H9 (cell line): ENCODE measurements at regions not wholly inside any gene's neighbourhood (a gene's known extent, or its start where the extent isn't known, plus 50 kb on each side); places are given as distances from the start of the nearest gene placed in this dataset.

Source experiments
- DNase-seq: peaks from one replicate; pipeline ENCODE4 v3.0.0-alpha.2; 2017
- H2AFZ ChIP-seq: one replicate; pipeline ENCODE4 v1.6.1; 2013; ENCODE audit warnings: mild to moderate bottlenecking, low read length, control low read depth, moderate library complexity
- H2AK5ac ChIP-seq: 2 replicates; pipeline ENCODE4 v1.6.1; 2013; ENCODE audit warnings: low read length, control low read depth, mixed read lengths; ENCODE audit not compliant: insufficient read length
- H2BK120ac ChIP-seq: one replicate; pipeline ENCODE4 v1.6.1; 2013; ENCODE audit warnings: low read depth, mild to moderate bottlenecking, low read length, control low read depth, inconsistent platforms; ENCODE audit not compliant: poor library complexity, severe bottlenecking
- H2BK12ac ChIP-seq: 2 replicates; pipeline ENCODE4 v1.6.1; 2013; ENCODE audit warnings: low read length, control low read depth, mixed read lengths, low read depth; ENCODE audit not compliant: insufficient read length
- H2BK15ac ChIP-seq: 2 replicates; pipeline ENCODE4 v1.6.1; 2013; ENCODE audit warnings: low read depth, low read length, control low read depth
- H2BK20ac ChIP-seq: one replicate; pipeline ENCODE4 v1.6.1; 2013; ENCODE audit warnings: low read depth, mild to moderate bottlenecking, low read length, control low read depth, inconsistent platforms; ENCODE audit not compliant: poor library complexity, severe bottlenecking
- H2BK5ac ChIP-seq: 2 replicates; pipeline ENCODE4 v1.6.1; 2013; ENCODE audit warnings: low read length, control low read depth, mixed read lengths; ENCODE audit not compliant: insufficient read length
- H3K14ac ChIP-seq: 2 replicates; pipeline ENCODE4 v1.6.1; 2013; ENCODE audit warnings: low read length, control low read depth; ENCODE audit not compliant: insufficient read depth
- H3K18ac ChIP-seq: 2 replicates; pipeline ENCODE4 v1.6.1; 2013; ENCODE audit warnings: low read depth, mild to moderate bottlenecking, mixed read lengths, low read length, control low read depth; ENCODE audit not compliant: insufficient read length
- H3K23ac ChIP-seq: 2 replicates; pipeline ENCODE4 v1.6.1; 2013; ENCODE audit warnings: low read length, control low read depth, mixed read lengths, low read depth; ENCODE audit not compliant: insufficient read length
- H3K23me2 ChIP-seq: 2 replicates; pipeline ENCODE4 v1.6.1; 2013; ENCODE audit warnings: low read depth, mild to moderate bottlenecking, mixed read lengths, low read length, control low read depth; ENCODE audit not compliant: insufficient read length, poor library complexity, severe bottlenecking
- H3K27ac ChIP-seq: 2 replicates; pipeline ENCODE4 v1.5.1; 2013; ENCODE audit warnings: low read length, control low read depth, mixed read lengths, low read depth; ENCODE audit not compliant: insufficient read length
- H3K27me3 ChIP-seq: 2 replicates; pipeline ENCODE4 v1.6.1; 2013; ENCODE audit warnings: low read length, control low read depth, inconsistent platforms; ENCODE audit not compliant: insufficient read depth
- H3K4ac ChIP-seq: 2 replicates; pipeline ENCODE4 v1.6.1; 2013; ENCODE audit warnings: low read depth, mild to moderate bottlenecking, control low read depth, inconsistent platforms, low read length, moderate library complexity
- H3K4me1 ChIP-seq: 2 replicates; pipeline ENCODE4 v1.6.1; 2013; ENCODE audit warnings: low read length, control low read depth, inconsistent platforms; ENCODE audit not compliant: insufficient read depth
- H3K4me2 ChIP-seq: 2 replicates; pipeline ENCODE4 v1.6.1; 2013; ENCODE audit warnings: low read length, control low read depth, mixed read lengths; ENCODE audit not compliant: insufficient read length, insufficient read depth
- H3K56ac ChIP-seq: 2 replicates; pipeline ENCODE4 v1.6.1; 2013; ENCODE audit warnings: low read depth, mild to moderate bottlenecking, mixed read lengths, low read length, control low read depth; ENCODE audit not compliant: insufficient read length
- H3K79me1 ChIP-seq: 2 replicates; pipeline ENCODE4 v1.6.1; 2013; ENCODE audit warnings: low read depth, mild to moderate bottlenecking, moderate library complexity, low read length, control low read depth, inconsistent platforms; ENCODE audit not compliant: insufficient read depth, poor library complexity, severe bottlenecking
- H3K79me2 ChIP-seq: 2 replicates; pipeline ENCODE4 v1.6.1; 2013; ENCODE audit warnings: low read length, control low read depth, inconsistent platforms; ENCODE audit not compliant: insufficient read depth
- H3K9ac ChIP-seq: 2 replicates; pipeline ENCODE4 v1.6.1; 2013; ENCODE audit warnings: low read length, control low read depth, mixed read lengths; ENCODE audit not compliant: insufficient read length; ENCODE audit errors: extremely low read depth
- H3K9me3 ChIP-seq: one replicate; pipeline ENCODE4 v1.6.1; 2013; ENCODE audit warnings: low read depth, low read length, inconsistent platforms; ENCODE audit not compliant: control insufficient read depth
- H3T11ph ChIP-seq: one replicate; pipeline ENCODE4 v1.6.1; 2013; ENCODE audit warnings: mild to moderate bottlenecking, low read length, control low read depth, inconsistent platforms
- H4K20me1 ChIP-seq: one replicate; pipeline ENCODE4 v1.6.1; 2013; ENCODE audit not compliant: control insufficient read depth, insufficient read length, insufficient read depth
- H4K5ac ChIP-seq: 2 replicates; pipeline ENCODE4 v1.6.1; 2013; ENCODE audit warnings: low read depth, mild to moderate bottlenecking, mixed read lengths, low read length, control low read depth; ENCODE audit not compliant: insufficient read length
- H4K8ac ChIP-seq: replicated peaks from 2 replicates; pipeline ENCODE4 v1.6.1; 2013; ENCODE audit warnings: low read length, control low read depth, mixed read lengths, low read depth; ENCODE audit not compliant: insufficient read length
- H4K91ac ChIP-seq: 2 replicates; pipeline ENCODE4 v1.6.1; 2013; ENCODE audit warnings: low read depth, mild to moderate bottlenecking, moderate library complexity, mixed read lengths, low read length, control low read depth; ENCODE audit not compliant: insufficient read length
- H3K27ac Mint-ChIP-seq, 3 experiments: 2 replicates in 2 of 3; 3 replicates in 1 of 3; pipeline ENCODE4 v1.8.0; 2020 to 2021; ENCODE audit warnings: mixed read lengths in 3 of 3, mild to moderate bottlenecking in 1 of 3, moderate library complexity in 1 of 3
- H3K27me3 Mint-ChIP-seq: 2 replicates; pipeline ENCODE4 v1.8.0; 2021; ENCODE audit warnings: low read depth, mild to moderate bottlenecking, moderate library complexity, mixed read lengths
- H3K36me3 Mint-ChIP-seq, 3 experiments: 2 replicates in 2 of 3; 3 replicates in 1 of 3; pipeline ENCODE4 v1.8.0; 2020 to 2021; ENCODE audit warnings: low read depth in 3 of 3, mixed read lengths in 3 of 3; ENCODE audit not compliant: insufficient read depth in 1 of 3
- H3K4me1 Mint-ChIP-seq, 2 experiments: 2 replicates each; pipeline ENCODE4 v1.8.0; 2020; ENCODE audit warnings: mixed read lengths in 2 of 2
- H3K4me3 Mint-ChIP-seq, 2 experiments: 2 replicates in 1 of 2; 3 replicates in 1 of 2; pipeline ENCODE4 v1.8.0; 2020 to 2021; ENCODE audit warnings: mild to moderate bottlenecking in 2 of 2, mixed read lengths in 2 of 2, moderate library complexity in 1 of 2
- H3K9me3 Mint-ChIP-seq, 2 experiments: 2 replicates in 1 of 2; 3 replicates in 1 of 2; pipeline ENCODE4 v1.8.0; 2020; ENCODE audit warnings: mild to moderate bottlenecking in 2 of 2, mixed read lengths in 2 of 2, moderate library complexity in 1 of 2
- WGBS: extraction: QIAGEN DNeasy Blood & Tissue Kit; methylation state at CpG from one replicate; pipeline ENCODE4 v1.1.7; 2013; ENCODE audit warnings: missing lambda C conversion rate, low lambda C conversion rate, mixed read lengths; ENCODE audit not compliant: insufficient read length; ENCODE audit errors: extremely low coverage; 5-methylcytosine and 5-hydroxymethylcytosine counted together
- TF ChIP-seq, protein P1 (sequence below): fragments of 200-600 bp; sonication (generic); conservative IDR thresholded peaks from 3 replicates; pipeline ENCODE4 v1.8.0; 2021; ENCODE audit warnings: antibody characterized with exemption, mild to moderate bottlenecking

DNA sequence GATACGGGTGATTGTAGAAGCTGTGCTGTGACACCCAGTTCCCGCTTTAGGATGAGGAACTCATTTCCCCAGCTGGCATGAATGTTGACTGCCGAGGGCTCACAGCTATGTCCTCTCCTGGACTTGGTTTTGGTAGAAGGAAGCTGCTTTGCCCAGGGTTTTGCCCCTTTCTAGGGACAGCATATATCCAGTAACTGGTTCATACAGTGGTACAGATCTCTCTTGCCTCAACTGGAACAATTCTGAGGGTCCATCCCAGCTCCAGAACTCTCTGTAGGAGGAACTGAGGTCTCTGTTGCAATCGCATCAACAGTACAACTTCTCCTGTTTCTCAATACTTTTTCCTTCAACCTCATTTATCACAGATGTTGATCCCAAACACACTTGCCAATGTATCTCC, 54.5 kb upstream of the FNDC3B start:
- H4K20me1 ChIP-seq, result no peaks in the 10 kb centered on the region
- H3K79me2 ChIP-seq, result no peaks in the 10 kb centered on the region
- no peak overlapping the region for H2BK15ac ChIP-seq
- Mint-ChIP-seq H3K27me3 (no peaks in the 10 kb centered on the region; the same call in 1 of the 2 replicates), H3K4me3 (no peak overlapping the region), H3K36me3 (no peaks in the 10 kb centered on the region), H3K4me1 (no peaks in the 10 kb centered on the region), H3K9me3 (no peaks in the 10 kb centered on the region; a peak in 1 of 5 replicates), H3K27ac (no peak overlapping the region)
- H2BK120ac ChIP-seq, result no peak overlapping the region
- H4K8ac ChIP-seq, result no peak overlapping the region
- no peaks in the 10 kb centered on the region for H3K23me2 ChIP-seq
- no peaks in the 10 kb centered on the region for H3K9me3 ChIP-seq
- no peaks in the 10 kb centered on the region for H3K27me3 ChIP-seq
- H3K14ac ChIP-seq, result no peak overlapping the region
- H2BK5ac ChIP-seq, result no peak overlapping the region
- TF ChIP-seq, protein P1, sequence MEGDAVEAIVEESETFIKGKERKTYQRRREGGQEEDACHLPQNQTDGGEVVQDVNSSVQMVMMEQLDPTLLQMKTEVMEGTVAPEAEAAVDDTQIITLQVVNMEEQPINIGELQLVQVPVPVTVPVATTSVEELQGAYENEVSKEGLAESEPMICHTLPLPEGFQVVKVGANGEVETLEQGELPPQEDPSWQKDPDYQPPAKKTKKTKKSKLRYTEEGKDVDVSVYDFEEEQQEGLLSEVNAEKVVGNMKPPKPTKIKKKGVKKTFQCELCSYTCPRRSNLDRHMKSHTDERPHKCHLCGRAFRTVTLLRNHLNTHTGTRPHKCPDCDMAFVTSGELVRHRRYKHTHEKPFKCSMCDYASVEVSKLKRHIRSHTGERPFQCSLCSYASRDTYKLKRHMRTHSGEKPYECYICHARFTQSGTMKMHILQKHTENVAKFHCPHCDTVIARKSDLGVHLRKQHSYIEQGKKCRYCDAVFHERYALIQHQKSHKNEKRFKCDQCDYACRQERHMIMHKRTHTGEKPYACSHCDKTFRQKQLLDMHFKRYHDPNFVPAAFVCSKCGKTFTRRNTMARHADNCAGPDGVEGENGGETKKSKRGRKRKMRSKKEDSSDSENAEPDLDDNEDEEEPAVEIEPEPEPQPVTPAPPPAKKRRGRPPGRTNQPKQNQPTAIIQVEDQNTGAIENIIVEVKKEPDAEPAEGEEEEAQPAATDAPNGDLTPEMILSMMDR, result no peak
- no peak overlapping the region for H3K4ac ChIP-seq
- H2AK5ac ChIP-seq, result no peak overlapping the region
- no peaks in the 10 kb centered on the region for H3K4me1 ChIP-seq
- no CpG with 5 or more reads among the region's 4 CpGs for WGBS
- no peak overlapping the region for H4K5ac ChIP-seq
- no peak overlapping the region for H2BK12ac ChIP-seq
- no peak overlapping the region for H2BK20ac ChIP-seq
- DNase-seq, result no peak
- H3K18ac ChIP-seq, result no peak overlapping the region
- no peak overlapping the region for H3K23ac ChIP-seq
- H3K79me1 ChIP-seq, result no peaks in the 10 kb centered on the region
- H3K9ac ChIP-seq, result no peak overlapping the region
- no peak overlapping the region for H4K91ac ChIP-seq
- no peak overlapping the region for H3K56ac ChIP-seq
- no peak overlapping the region for H3K4me2 ChIP-seq
- H3K27ac ChIP-seq, result no peak overlapping the region
- no peak overlapping the region for H2AFZ ChIP-seq
- no peak overlapping the region for H3T11ph ChIP-seq
